Fibroblast of lung (primary cell): ENCODE measurements at regions not wholly inside any gene's neighbourhood (a gene's known extent, or its start where the extent isn't known, plus 50 kb on each side); places are given as distances from the start of the nearest gene placed in this dataset.

ENCODE experiments used
- CTCF ChIP-seq, 2 donors: IDR thresholded peaks in 1 of 2; conservative IDR thresholded peaks in 1 of 2; 1 replicate in 1 of 2; 2 replicates in 1 of 2; pipeline ENCODE4 v1.5.1; 2011 to 2012; ENCODE audit warnings: low read length in 2 of 2, control low read depth in 1 of 2, inconsistent platforms in 1 of 2, low read depth in 1 of 2, mild to moderate bottlenecking in 1 of 2
- EZH2 ChIP-seq: IDR thresholded peaks from 2 replicates; pipeline ENCODE4 v1.5.1; 2012; ENCODE audit warnings: low read length, control low read depth, mild to moderate bottlenecking; ENCODE audit errors: missing control alignments

DNA sequence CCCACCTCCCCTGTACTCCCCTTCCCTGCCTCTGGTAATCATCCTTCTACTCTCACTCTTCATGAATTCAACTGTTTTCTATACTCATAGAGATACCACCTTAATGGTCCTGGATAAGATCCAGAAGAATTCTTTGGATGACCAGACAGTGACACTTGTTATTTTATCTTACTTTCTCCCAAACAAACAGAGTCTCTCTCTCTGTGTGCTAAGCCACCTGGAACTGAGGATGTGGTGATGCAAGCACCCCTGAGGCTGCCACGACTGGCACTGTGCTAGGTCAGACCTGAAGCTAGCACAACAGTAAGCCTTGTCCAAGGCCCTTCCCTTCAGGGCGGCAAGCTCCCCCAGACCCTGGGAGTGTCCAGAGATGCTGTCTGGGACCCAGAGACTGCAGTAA is 250.2 kb downstream of the C12orf50 start:
- TF ChIP-seq CTCF (conservative IDR thresholded peaks at IDR 0.05 in 1 of 2, IDR thresholded peaks at IDR 0.05 in 1 of 2; ENCODE audit: low read depth in 1 of 2, low read length in 2 of 2) (no peak), EZH2 (no peak)
